ENCODE measurements at regions not wholly inside any gene's neighbourhood (a gene's known extent, or its start where the extent isn't known, plus 50 kb on each side); places are given as distances from the start of the nearest gene placed in this dataset.

GRCh38 chr17:73850426-73850825 lies 206.2 kb upstream of the SDK2 start:
- FAIRE-seq, result no peak
- ATAC-seq, result no peak
- no peak for DNase-seq (ENCODE audit: low spot score)
- intact Hi-C loops (cut with micrococcal nuclease; ENCODE audit: unreplicated experiment), result no loop called here
- Histone ChIP-seq H3K4me1 (ENCODE audit: insufficient read depth, low read length) (no peaks in the 10 kb centered on the region), H3K79me2 (ENCODE audit: insufficient read depth, low read length) (no peaks in the 10 kb centered on the region), H4K20me1 (ENCODE audit: insufficient read depth, low read length) (no peaks in the 10 kb centered on the region), H3K4me3 (replicated peaks in 1 of 3; ENCODE audit: insufficient read depth in 1 of 3, low read depth in 2 of 3, low read length in 3 of 3) (no peak overlapping the region), H3K27me3 (ENCODE audit: control insufficient read depth in 1 of 2, insufficient read depth in 2 of 2, low read length in 2 of 2) (peaks cover 0 to 10% of the 10 kb centered on the region in 2 experiments; a peak in 3 of 5 replicates), H3K9me3 (ENCODE audit: low read length) (no peaks in the 10 kb centered on the region), H3K27ac (ENCODE audit: extremely low read length, insufficient read depth, low read length) (no peak overlapping the region), H3K9ac (ENCODE audit: insufficient read depth, low read depth, low read length) (no peak overlapping the region), H3K4me2 (ENCODE audit: low read depth, low read length) (no peak overlapping the region), H2AFZ (ENCODE audit: low read length) (no peak overlapping the region), H3K36me3 (replicated peaks in 1 of 2; ENCODE audit: control insufficient read depth in 1 of 2, insufficient read depth in 2 of 2, low read length in 2 of 2) (no peaks in the 10 kb centered on the region)
- POLR2A ChIA-PET, result no interaction called here
- TF ChIP-seq ARHGAP35 (CRISPR knock-in tag; IDR thresholded peaks at IDR 0.05; ENCODE audit: borderline replicate concordance) (no peak), NPAS2 (CRISPR knock-in tag; IDR thresholded peaks at IDR 0.05; ENCODE audit: borderline replicate concordance) (no peak), ZNF530 (CRISPR knock-in tag; IDR thresholded peaks at IDR 0.05; ENCODE audit: low read depth) (no peak), MTF1 (CRISPR knock-in tag; IDR thresholded peaks at IDR 0.05) (no peak), FOSL1 (CRISPR knock-in tag; IDR thresholded peaks at IDR 0.05; ENCODE audit: borderline replicate concordance) (no peak), TBX3 (IDR thresholded peaks at IDR 0.05; ENCODE audit: borderline replicate concordance) (no peak)
- TF ChIP-seq, protein P1, sequence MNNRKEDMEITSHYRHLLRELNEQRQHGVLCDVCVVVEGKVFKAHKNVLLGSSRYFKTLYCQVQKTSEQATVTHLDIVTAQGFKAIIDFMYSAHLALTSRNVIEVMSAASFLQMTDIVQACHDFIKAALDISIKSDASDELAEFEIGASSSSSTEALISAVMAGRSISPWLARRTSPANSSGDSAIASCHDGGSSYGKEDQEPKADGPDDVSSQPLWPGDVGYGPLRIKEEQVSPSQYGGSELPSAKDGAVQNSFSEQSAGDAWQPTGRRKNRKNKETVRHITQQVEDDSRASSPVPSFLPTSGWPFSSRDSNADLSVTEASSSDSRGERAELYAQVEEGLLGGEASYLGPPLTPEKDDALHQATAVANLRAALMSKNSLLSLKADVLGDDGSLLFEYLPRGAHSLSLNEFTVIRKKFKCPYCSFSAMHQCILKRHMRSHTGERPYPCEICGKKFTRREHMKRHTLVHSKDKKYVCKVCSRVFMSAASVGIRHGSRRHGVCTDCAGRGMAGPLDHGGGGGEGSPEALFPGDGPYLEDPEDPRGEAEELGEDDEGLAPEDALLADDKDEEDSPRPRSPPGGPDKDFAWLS (CRISPR knock-in tag; IDR thresholded peaks at IDR 0.05; ENCODE audit: borderline replicate concordance), result no peak
- BruUV-seq (replicated peaks), result no TSS peak
- in situ Hi-C loops (cut with HindIII; ENCODE audit: extremely low pct_ligation_motif_present, low pct_unique_long_range_greater_than_20kb), result no loop called here
- 4% methylated on average over 3 of the region's 3 CpGs for WGBS (ENCODE audit: low lambda C conversion rate)
- CTCF ChIA-PET (ENCODE audit: low intra/inter-chr PET ratio, low total read pairs), result no interaction called here

GRCh38 chr17:73851091-73851490 lies 206.8 kb upstream of the SDK2 start:
- no peak overlapping the region for H3K9ac ChIP-seq (ENCODE audit: insufficient read depth, low read depth, low read length)
- ChIA-PET POLR2A (no interaction called here), CTCF (ENCODE audit: low intra/inter-chr PET ratio, low total read pairs) (no interaction called here)
- ATAC-seq (no peak), FAIRE-seq (no peak), DNase-seq (ENCODE audit: low spot score) (no peak)
- 53% methylated on average over 2 of the region's 2 CpGs for WGBS (ENCODE audit: low lambda C conversion rate)
- H4K20me1 ChIP-seq (ENCODE audit: insufficient read depth, low read length), result no peaks in the 10 kb centered on the region
- no peak overlapping the region for H2AFZ ChIP-seq (ENCODE audit: low read length)
- no peak overlapping the region for H3K4me2 ChIP-seq (ENCODE audit: low read depth, low read length)
- intact Hi-C loops (cut with micrococcal nuclease; ENCODE audit: unreplicated experiment), result no loop called here
- in situ Hi-C loops (cut with HindIII; ENCODE audit: extremely low pct_ligation_motif_present, low pct_unique_long_range_greater_than_20kb), result no loop called here
- H3K79me2 ChIP-seq (ENCODE audit: insufficient read depth, low read length), result no peaks in the 10 kb centered on the region
- no peak overlapping the region for H3K4me3 ChIP-seq (replicated peaks in 1 of 3; ENCODE audit: insufficient read depth in 1 of 3, low read depth in 2 of 3, low read length in 3 of 3)
- no peak overlapping the region for H3K27ac ChIP-seq (ENCODE audit: extremely low read length, insufficient read depth, low read length)
- no peaks in the 10 kb centered on the region for H3K4me1 ChIP-seq (ENCODE audit: insufficient read depth, low read length)
- no peaks in the 10 kb centered on the region for H3K9me3 ChIP-seq (ENCODE audit: low read length)
- no TSS peak for BruUV-seq (replicated peaks)
- no peaks in the 10 kb centered on the region for H3K36me3 ChIP-seq (replicated peaks in 1 of 2; ENCODE audit: control insufficient read depth in 1 of 2, insufficient read depth in 2 of 2, low read length in 2 of 2)
- peaks cover 0 to 6% of the 10 kb centered on the region in 2 experiments; a peak in 3 of 5 replicates for H3K27me3 ChIP-seq (ENCODE audit: control insufficient read depth in 1 of 2, insufficient read depth in 2 of 2, low read length in 2 of 2)
- TF ChIP-seq, protein P2, sequence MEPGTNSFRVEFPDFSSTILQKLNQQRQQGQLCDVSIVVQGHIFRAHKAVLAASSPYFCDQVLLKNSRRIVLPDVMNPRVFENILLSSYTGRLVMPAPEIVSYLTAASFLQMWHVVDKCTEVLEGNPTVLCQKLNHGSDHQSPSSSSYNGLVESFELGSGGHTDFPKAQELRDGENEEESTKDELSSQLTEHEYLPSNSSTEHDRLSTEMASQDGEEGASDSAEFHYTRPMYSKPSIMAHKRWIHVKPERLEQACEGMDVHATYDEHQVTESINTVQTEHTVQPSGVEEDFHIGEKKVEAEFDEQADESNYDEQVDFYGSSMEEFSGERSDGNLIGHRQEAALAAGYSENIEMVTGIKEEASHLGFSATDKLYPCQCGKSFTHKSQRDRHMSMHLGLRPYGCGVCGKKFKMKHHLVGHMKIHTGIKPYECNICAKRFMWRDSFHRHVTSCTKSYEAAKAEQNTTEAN (CRISPR knock-in tag; conservative IDR thresholded peaks at IDR 0.05), result no peak
- TF ChIP-seq SKI (IDR thresholded peaks at IDR 0.05; ENCODE audit: partially characterized antibody) (no peak), ZNF280D (CRISPR knock-in tag; IDR thresholded peaks at IDR 0.05) (no peak), ZNF766 (CRISPR knock-in tag; IDR thresholded peaks at IDR 0.05; ENCODE audit: borderline replicate concordance) (no peak), NFKB2 (CRISPR knock-in tag; IDR thresholded peaks at IDR 0.05; ENCODE audit: borderline replicate concordance) (no peak)

Measured in HepG2 (cell line).